Skeletal muscle tissue (tissue), 3 donors: ENCODE measurements at regions not wholly inside any gene's neighbourhood (a gene's known extent, or its start where the extent isn't known, plus 50 kb on each side); places are given as distances from the start of the nearest gene placed in this dataset.

Experiments
- H3K27ac ChIP-seq: one replicate; pipeline ENCODE4 v1.7.0; 2013; ENCODE audit warnings: mild to moderate bottlenecking, low read depth, low read length, inconsistent platforms
- H3K27me3 ChIP-seq, 3 donors: one replicate each; pipeline ENCODE4 v1.7.0; 2013; ENCODE audit warnings: low read length in 3 of 3; ENCODE audit not compliant: control insufficient read depth in 3 of 3, insufficient read depth in 3 of 3
- H3K36me3 ChIP-seq, 3 donors: one replicate each; pipeline ENCODE4 v1.7.0; 2013; ENCODE audit warnings: low read length in 3 of 3; ENCODE audit not compliant: control insufficient read depth in 3 of 3, insufficient read depth in 3 of 3
- H3K4me1 ChIP-seq, 3 donors: one replicate each; pipeline ENCODE4 v1.7.0; 2013; ENCODE audit warnings: low read length in 3 of 3, mild to moderate bottlenecking in 3 of 3; ENCODE audit not compliant: control insufficient read depth in 3 of 3, insufficient read depth in 3 of 3
- H3K4me3 ChIP-seq, 3 donors: one replicate each; pipeline ENCODE4 v1.7.0; 2013; ENCODE audit warnings: low read length in 3 of 3
- H3K9ac ChIP-seq, 3 donors: one replicate each; pipeline ENCODE4 v1.7.0; 2013; ENCODE audit warnings: low read length in 3 of 3, mild to moderate bottlenecking in 3 of 3, moderate library complexity in 2 of 3, low read depth in 1 of 3
- H3K9me3 ChIP-seq, 3 donors: one replicate each; pipeline ENCODE4 v1.7.0; 2013; ENCODE audit warnings: low read length in 3 of 3; ENCODE audit not compliant: control insufficient read depth in 3 of 3
- donor health status: Osteomylitis.

GRCh38 chr5:92795633-92796032, 785.4 kb downstream of the NR2F1-AS1 start:
- Histone ChIP-seq H3K4me1 (no peaks in the 10 kb centered on the region), H3K9ac (no peak overlapping the region), H3K27me3 (no peaks in the 10 kb centered on the region), H3K9me3 (peaks cover 0 to 6% (median 0%) of the 10 kb centered on the region in 3 donors), H3K27ac (no peak overlapping the region), H3K36me3 (no peaks in the 10 kb centered on the region), H3K4me3 (no peak overlapping the region)

GRCh38 chr5:92780057-92780456, 801.0 kb downstream of the NR2F1-AS1 start:
- Histone ChIP-seq H3K27ac (no peak overlapping the region), H3K36me3 (no peaks in the 10 kb centered on the region), H3K9me3 (no peaks in the 10 kb centered on the region), H3K4me3 (no peak overlapping the region), H3K27me3 (no peaks in the 10 kb centered on the region), H3K4me1 (no peaks in the 10 kb centered on the region), H3K9ac (no peak overlapping the region)

GRCh38 chr5:92779536-92779935, 801.5 kb downstream of the NR2F1-AS1 start:
- no peak overlapping the region for H3K4me3 ChIP-seq
- no peak overlapping the region for H3K27ac ChIP-seq
- H3K9ac ChIP-seq, result no peak overlapping the region
- H3K27me3 ChIP-seq, result no peaks in the 10 kb centered on the region
- H3K4me1 ChIP-seq, result no peaks in the 10 kb centered on the region
- H3K9me3 ChIP-seq, result no peaks in the 10 kb centered on the region
- no peaks in the 10 kb centered on the region for H3K36me3 ChIP-seq

- Histone ChIP-seq H3K9ac (no peak overlapping the region), H3K27ac (no peak overlapping the region), H3K4me1 (no peaks in the 10 kb centered on the region), H3K27me3 (no peaks in the 10 kb centered on the region), H3K36me3 (no peaks in the 10 kb centered on the region), H3K4me3 (no peak overlapping the region), H3K9me3 (no peaks in the 10 kb centered on the region)
Observed at GRCh38 chr5:92778261-92778660, 802.8 kb downstream of the NR2F1-AS1 start.

- no peaks in the 10 kb centered on the region for H3K9me3 ChIP-seq
- H3K9ac ChIP-seq, result no peak overlapping the region
- no peak overlapping the region for H3K27ac ChIP-seq
- H3K27me3 ChIP-seq, result no peaks in the 10 kb centered on the region
- no peaks in the 10 kb centered on the region for H3K36me3 ChIP-seq
- H3K4me1 ChIP-seq, result no peaks in the 10 kb centered on the region
- no peak overlapping the region for H3K4me3 ChIP-seq
Observed at GRCh38 chr5:92777421-92777820, 803.6 kb downstream of the NR2F1-AS1 start.

- Histone ChIP-seq H3K4me1 (no peaks in the 10 kb centered on the region), H3K27ac (no peak overlapping the region), H3K9ac (no peak overlapping the region), H3K36me3 (no peaks in the 10 kb centered on the region), H3K27me3 (no peaks in the 10 kb centered on the region), H3K9me3 (no peaks in the 10 kb centered on the region), H3K4me3 (no peak overlapping the region)
Observed at GRCh38 chr5:92775711-92776615, 805.1 kb downstream of the NR2F1-AS1 start.

GRCh38 chr5:92769978-92770377, 811.0 kb downstream of the NR2F1-AS1 start:
- Histone ChIP-seq H3K36me3 (no peaks in the 10 kb centered on the region), H3K4me1 (no peaks in the 10 kb centered on the region), H3K9ac (no peak overlapping the region), H3K27me3 (no peaks in the 10 kb centered on the region), H3K27ac (no peak overlapping the region), H3K9me3 (no peaks in the 10 kb centered on the region), H3K4me3 (no peak overlapping the region)

- Histone ChIP-seq H3K4me3 (no peak overlapping the region), H3K27me3 (no peaks in the 10 kb centered on the region), H3K27ac (no peak overlapping the region), H3K9me3 (no peaks in the 10 kb centered on the region), H3K4me1 (no peaks in the 10 kb centered on the region), H3K36me3 (no peaks in the 10 kb centered on the region), H3K9ac (no peak overlapping the region)
Observed at GRCh38 chr5:92761585-92761984, 819.4 kb downstream of the NR2F1-AS1 start.

- H3K9me3 ChIP-seq, result no peaks in the 10 kb centered on the region
- H3K9ac ChIP-seq, result no peak overlapping the region
- no peaks in the 10 kb centered on the region for H3K27me3 ChIP-seq
- no peak overlapping the region for H3K4me3 ChIP-seq
- no peaks in the 10 kb centered on the region for H3K4me1 ChIP-seq
- no peak overlapping the region for H3K27ac ChIP-seq
- no peaks in the 10 kb centered on the region for H3K36me3 ChIP-seq
Observed at GRCh38 chr5:92760550-92760949, 820.5 kb downstream of the NR2F1-AS1 start.

GRCh38 chr5:92758552-92758951, 822.5 kb downstream of the NR2F1-AS1 start:
- Histone ChIP-seq H3K9me3 (no peaks in the 10 kb centered on the region), H3K4me1 (no peaks in the 10 kb centered on the region), H3K27me3 (no peaks in the 10 kb centered on the region), H3K4me3 (no peak overlapping the region), H3K9ac (no peak overlapping the region), H3K36me3 (no peaks in the 10 kb centered on the region), H3K27ac (no peak overlapping the region)
